GM23338 (cell line): ENCODE measurements at regions not wholly inside any gene's neighbourhood (a gene's known extent, or its start where the extent isn't known, plus 50 kb on each side); places are given as distances from the start of the nearest gene placed in this dataset.

Experiments
- POLR2AphosphoS5 ChIP-seq: IDR thresholded peaks from 2 replicates; pipeline ENCODE4 v1.6.1; 2016; ENCODE audit warnings: antibody characterized with exemption, low read depth
- TF ChIP-seq, protein P1 (sequence below), 2 experiments: fragments of 200-600 bp in 1 of 2; sonication (generic) in 1 of 2; conservative IDR thresholded peaks; 2 replicates each; pipeline versions ENCODE4 v1.5.1 to v1.6.1; 2016 to 2017; ENCODE audit warnings: antibody characterized with exemption in 2 of 2, low read depth in 2 of 2, mild to moderate bottlenecking in 2 of 2, moderate library complexity in 1 of 2

DNA sequence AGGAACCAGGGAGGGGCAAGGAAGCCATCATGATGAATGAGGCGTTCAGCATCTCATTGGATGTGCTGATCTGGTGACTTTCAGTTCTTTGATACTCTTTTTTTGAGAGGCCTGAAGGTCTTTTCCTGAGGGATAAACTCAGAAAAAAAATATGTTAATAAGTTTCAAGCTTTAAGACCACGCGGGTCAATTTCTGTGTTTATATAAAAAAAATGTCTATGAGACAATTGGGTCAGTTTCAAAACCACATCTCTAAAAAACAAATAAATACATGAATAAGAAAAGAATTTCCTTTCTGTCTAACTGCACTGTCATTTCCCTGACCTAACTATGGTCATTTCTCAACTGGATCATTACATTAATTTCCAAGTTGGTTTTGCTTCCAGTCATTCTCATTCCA lies 62.6 kb downstream of the TRIML1 start:
- no peak for TF ChIP-seq POLR2AphosphoS5
- TF ChIP-seq, protein P1, sequence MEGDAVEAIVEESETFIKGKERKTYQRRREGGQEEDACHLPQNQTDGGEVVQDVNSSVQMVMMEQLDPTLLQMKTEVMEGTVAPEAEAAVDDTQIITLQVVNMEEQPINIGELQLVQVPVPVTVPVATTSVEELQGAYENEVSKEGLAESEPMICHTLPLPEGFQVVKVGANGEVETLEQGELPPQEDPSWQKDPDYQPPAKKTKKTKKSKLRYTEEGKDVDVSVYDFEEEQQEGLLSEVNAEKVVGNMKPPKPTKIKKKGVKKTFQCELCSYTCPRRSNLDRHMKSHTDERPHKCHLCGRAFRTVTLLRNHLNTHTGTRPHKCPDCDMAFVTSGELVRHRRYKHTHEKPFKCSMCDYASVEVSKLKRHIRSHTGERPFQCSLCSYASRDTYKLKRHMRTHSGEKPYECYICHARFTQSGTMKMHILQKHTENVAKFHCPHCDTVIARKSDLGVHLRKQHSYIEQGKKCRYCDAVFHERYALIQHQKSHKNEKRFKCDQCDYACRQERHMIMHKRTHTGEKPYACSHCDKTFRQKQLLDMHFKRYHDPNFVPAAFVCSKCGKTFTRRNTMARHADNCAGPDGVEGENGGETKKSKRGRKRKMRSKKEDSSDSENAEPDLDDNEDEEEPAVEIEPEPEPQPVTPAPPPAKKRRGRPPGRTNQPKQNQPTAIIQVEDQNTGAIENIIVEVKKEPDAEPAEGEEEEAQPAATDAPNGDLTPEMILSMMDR (conservative IDR thresholded peaks at IDR 0.05; ENCODE audit: low read depth in 2 of 2): no peak
